Activated CD8-positive, alpha-beta memory T cell treated with anti-CD3 and anti-CD28 coated beads, Interleukin-2, amount 50 U/mL, for 48 hours (primary cell): ENCODE measurements at regions not wholly inside any gene's neighbourhood (a gene's known extent, or its start where the extent isn't known, plus 50 kb on each side); places are given as distances from the start of the nearest gene placed in this dataset.
"Not testable (repeated sequence)": the region's sequence is repeated elsewhere in the genome, so short reads cannot be mapped to it uniquely, and the experiment has no call there.

Experiments used
- DNase-seq: peaks from one replicate; pipeline ENCODE4 v3.0.0-alpha.2; 2020

GRCh38 chr4:189566271-189566670 is 374.4 kb upstream of the FRG1 start:
- not testable (repeated sequence) for DNase-seq

GRCh38 chr4:189566900-189567299 is 373.8 kb upstream of the FRG1 start:
- DNase-seq, result not testable (repeated sequence)

- not testable (repeated sequence) for DNase-seq
These were observed 361.0 kb upstream of the FRG1 start for GRCh38 chr4:189579645-189580044.

- DNase-seq, result not testable (repeated sequence)
These were observed 353.6 kb upstream of the FRG1 start for GRCh38 chr4:189586908-189587632.

GRCh38 chr4:189589201-189589600 is 351.5 kb upstream of the FRG1 start:
- not testable (repeated sequence) for DNase-seq

- no peak for DNase-seq
These were observed 347.8 kb upstream of the FRG1 start for GRCh38 chr4:189592890-189593289.

- DNase-seq, result no peak
These were observed 343.3 kb upstream of the FRG1 start for GRCh38 chr4:189597341-189597740.

- DNase-seq, result no peak
These were observed 340.4 kb upstream of the FRG1 start for GRCh38 chr4:189600264-189600663.

GRCh38 chr4:189600718-189601435 is 339.8 kb upstream of the FRG1 start:
- no peak for DNase-seq

GRCh38 chr4:189602827-189603226 is 337.8 kb upstream of the FRG1 start:
- DNase-seq, result not testable (repeated sequence)

- DNase-seq, result not testable (repeated sequence)
These were observed 330.1 kb upstream of the FRG1 start for GRCh38 chr4:189610571-189610970.

- no peak for DNase-seq
These were observed 327.5 kb upstream of the FRG1 start for GRCh38 chr4:189613207-189613606.

GRCh38 chr4:189615217-189615663 is 325.4 kb upstream of the FRG1 start:
- no peak for DNase-seq

GRCh38 chr4:189617741-189618140 is 322.9 kb upstream of the FRG1 start:
- not testable (repeated sequence) for DNase-seq

- DNase-seq, result not testable (repeated sequence)
These were observed 321.0 kb upstream of the FRG1 start for GRCh38 chr4:189619441-189620250.

- DNase-seq, result not testable (repeated sequence)
These were observed 318.1 kb upstream of the FRG1 start for GRCh38 chr4:189622574-189622973.

GRCh38 chr4:189627041-189627440 is 313.6 kb upstream of the FRG1 start:
- not testable (repeated sequence) for DNase-seq

- not testable (repeated sequence) for DNase-seq
These were observed 310.9 kb upstream of the FRG1 start for GRCh38 chr4:189629733-189630132.

- DNase-seq, result not testable (repeated sequence)
These were observed 309.6 kb upstream of the FRG1 start for GRCh38 chr4:189630913-189631567.

GRCh38 chr4:189631568-189631916 is 309.1 kb upstream of the FRG1 start:
- not testable (repeated sequence) for DNase-seq

- not testable (repeated sequence) for DNase-seq
These were observed 290.2 kb upstream of the FRG1 start for GRCh38 chr4:189650436-189650835.

- not testable (repeated sequence) for DNase-seq
These were observed 287.5 kb upstream of the FRG1 start for GRCh38 chr4:189653130-189653653.
